Fibroblast of the aortic adventitia (primary cell): ENCODE measurements at regions not wholly inside any gene's neighbourhood (a gene's known extent, or its start where the extent isn't known, plus 50 kb on each side); places are given as distances from the start of the nearest gene placed in this dataset.

Experiments used
- DNase-seq: peaks from one replicate; pipeline ENCODE4 v3.0.0-alpha.2; 2010; ENCODE audit warnings: low read depth
- H3K4me3 ChIP-seq: 2 replicates; pipeline ENCODE4 v1.5.1; 2011; ENCODE audit warnings: low read depth, mild to moderate bottlenecking, control low read depth, low read length, moderate library complexity
- TF ChIP-seq, protein P1 (sequence below): IDR thresholded peaks from 2 replicates; pipeline ENCODE4 v1.5.1; 2011; ENCODE audit warnings: mild to moderate bottlenecking, low read length, control low read depth, inconsistent platforms; ENCODE audit not compliant: insufficient read depth

- no peak overlapping the region for H3K4me3 ChIP-seq
- no peak for DNase-seq
- TF ChIP-seq, protein P1, sequence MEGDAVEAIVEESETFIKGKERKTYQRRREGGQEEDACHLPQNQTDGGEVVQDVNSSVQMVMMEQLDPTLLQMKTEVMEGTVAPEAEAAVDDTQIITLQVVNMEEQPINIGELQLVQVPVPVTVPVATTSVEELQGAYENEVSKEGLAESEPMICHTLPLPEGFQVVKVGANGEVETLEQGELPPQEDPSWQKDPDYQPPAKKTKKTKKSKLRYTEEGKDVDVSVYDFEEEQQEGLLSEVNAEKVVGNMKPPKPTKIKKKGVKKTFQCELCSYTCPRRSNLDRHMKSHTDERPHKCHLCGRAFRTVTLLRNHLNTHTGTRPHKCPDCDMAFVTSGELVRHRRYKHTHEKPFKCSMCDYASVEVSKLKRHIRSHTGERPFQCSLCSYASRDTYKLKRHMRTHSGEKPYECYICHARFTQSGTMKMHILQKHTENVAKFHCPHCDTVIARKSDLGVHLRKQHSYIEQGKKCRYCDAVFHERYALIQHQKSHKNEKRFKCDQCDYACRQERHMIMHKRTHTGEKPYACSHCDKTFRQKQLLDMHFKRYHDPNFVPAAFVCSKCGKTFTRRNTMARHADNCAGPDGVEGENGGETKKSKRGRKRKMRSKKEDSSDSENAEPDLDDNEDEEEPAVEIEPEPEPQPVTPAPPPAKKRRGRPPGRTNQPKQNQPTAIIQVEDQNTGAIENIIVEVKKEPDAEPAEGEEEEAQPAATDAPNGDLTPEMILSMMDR = no peak
Measured at GRCh38 chr15:95874637-95875036, 455.9 kb upstream of the NR2F2 start.

DNA sequence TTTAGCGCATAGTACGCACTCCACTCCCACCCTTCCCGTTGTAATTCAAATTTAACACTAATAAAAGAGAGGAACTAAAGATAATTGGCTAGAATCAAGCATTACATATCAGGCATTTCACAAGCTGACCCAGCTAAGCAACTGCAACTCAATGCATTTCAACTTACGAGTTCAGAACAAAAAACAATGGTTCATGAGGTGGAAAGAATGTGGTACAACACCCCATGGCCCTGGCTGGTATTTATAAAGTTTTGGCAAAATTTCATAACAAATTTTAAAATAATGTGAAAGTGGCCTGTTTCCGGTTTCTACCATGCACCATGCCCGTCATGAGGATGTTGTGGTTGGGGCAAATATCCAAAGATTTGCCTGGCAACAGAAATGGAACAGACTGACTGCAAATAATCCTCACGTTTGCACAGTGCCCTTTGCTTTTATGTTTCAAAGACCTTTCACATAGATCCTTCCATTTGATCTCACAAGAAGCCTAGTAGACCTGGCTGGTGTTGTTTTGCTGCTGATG is 455.3 kb upstream of the NR2F2 start:
- DNase-seq = peak; percentile 57
- TF ChIP-seq, protein P1 = no peak
- no peak overlapping the region for H3K4me3 ChIP-seq

DNA sequence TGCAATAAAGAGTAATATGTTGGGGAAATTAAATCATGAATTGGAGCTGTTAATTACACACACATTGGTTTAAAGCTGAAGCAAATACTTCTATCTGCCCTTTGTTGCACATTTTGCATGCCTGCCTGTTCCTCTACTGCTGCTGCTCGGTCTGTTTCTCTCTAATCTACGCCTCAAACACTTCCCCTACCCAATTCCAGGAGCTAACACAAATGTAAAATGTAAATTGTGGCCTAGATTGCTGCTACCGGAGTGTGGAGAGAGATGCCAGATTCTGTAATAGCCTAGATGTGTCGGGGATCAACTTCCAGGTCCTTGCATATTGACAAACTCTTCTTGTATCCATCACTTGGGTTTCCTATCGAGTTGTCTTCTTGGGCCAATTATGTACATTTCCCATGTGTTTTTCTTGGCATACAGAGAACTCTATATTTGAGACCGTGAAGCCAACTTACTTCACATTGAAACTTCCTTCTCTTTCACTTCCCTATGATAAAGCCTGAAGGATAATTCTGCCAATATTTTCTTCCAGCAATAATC is 450.4 kb upstream of the NR2F2 start:
- TF ChIP-seq, protein P1 = no peak
- no peak for DNase-seq

DNA sequence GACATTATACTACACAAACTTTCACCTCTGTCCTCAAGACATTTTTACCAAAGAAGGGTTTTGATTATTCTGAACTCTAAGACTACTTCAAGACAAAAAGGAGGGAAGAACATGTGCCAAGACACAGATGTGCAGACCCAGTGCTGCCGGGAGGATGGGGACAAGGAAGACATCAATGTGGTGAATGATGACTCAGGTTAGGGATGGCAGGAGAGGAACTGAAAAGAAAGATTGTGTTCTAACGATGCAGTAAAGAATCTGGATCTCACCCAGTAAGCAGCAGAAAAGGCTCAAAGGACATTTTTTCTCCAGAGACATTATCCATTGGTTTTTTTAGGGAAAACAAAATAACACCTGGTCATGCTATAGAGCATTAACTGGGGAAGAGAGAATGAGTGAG is 449.9 kb upstream of the NR2F2 start:
- no peak for DNase-seq

More for the DNA sequence above, 450.4 kb upstream of the NR2F2 start:
- no peak overlapping the region for H3K4me3 ChIP-seq

DNA sequence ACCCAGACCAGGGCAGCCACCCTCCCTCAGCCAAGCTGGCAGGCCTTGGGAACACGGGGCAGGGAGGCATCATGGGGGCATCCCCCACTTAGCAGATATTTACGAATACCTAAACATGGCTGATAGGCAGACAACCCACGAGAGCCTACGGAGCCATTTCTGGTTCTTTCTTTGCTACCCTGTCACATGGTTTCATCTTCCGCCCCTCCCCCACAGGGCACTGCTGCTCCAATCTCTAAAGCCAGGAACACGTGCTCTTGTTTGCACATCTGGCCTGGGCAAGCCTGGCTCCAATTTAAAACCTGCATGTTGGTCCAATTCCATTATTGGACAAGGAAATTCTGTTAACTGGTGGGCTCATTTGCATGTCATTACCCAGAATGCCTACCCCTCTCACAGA is 447.4 kb upstream of the NR2F2 start:
- no peak overlapping the region for H3K4me3 ChIP-seq
- DNase-seq = no peak
- TF ChIP-seq, protein P1 = no peak

More for the DNA sequence above, 449.9 kb upstream of the NR2F2 start:
- TF ChIP-seq, protein P1 = no peak
- no peak overlapping the region for H3K4me3 ChIP-seq

DNA sequence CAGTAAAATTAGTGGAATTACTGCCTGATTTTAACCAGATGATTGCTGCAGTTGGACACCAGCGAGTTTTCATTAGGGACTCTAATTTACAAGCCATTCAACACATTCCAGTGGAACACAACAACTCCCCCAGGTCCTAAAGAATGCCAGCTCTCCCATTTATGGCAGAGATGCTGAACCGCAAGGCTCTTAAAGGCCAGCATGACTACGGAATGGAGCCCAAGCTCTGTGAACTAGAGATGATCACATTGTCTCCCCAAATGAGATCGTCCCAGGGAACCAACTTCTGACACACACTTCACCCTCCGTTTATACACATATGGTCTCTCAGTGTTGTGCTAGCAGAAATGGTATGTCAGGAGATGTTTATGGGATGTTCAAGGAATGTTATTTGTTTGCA is 446.2 kb upstream of the NR2F2 start:
- TF ChIP-seq, protein P1 = no peak

More for the DNA sequence above, 446.2 kb upstream of the NR2F2 start:
- no peak for DNase-seq
- H3K4me3 ChIP-seq = no peak overlapping the region
